Ectodermal cell (in vitro differentiated cells): ENCODE measurements at regions not wholly inside any gene's neighbourhood (a gene's known extent, or its start where the extent isn't known, plus 50 kb on each side); places are given as distances from the start of the nearest gene placed in this dataset.

Experiments
- H3K27ac ChIP-seq: 2 replicates; pipeline ENCODE4 v1.7.0; 2013; ENCODE audit warnings: mild to moderate bottlenecking, low read depth, low read length; ENCODE audit not compliant: insufficient read depth, poor library complexity, severe bottlenecking
- H3K27me3 ChIP-seq: 2 replicates; pipeline ENCODE4 v1.7.0; 2013; ENCODE audit warnings: mild to moderate bottlenecking, low read length; ENCODE audit not compliant: insufficient read depth, control insufficient read depth, poor library complexity, severe bottlenecking
- H3K36me3 ChIP-seq: one replicate; pipeline ENCODE4 v1.7.0; 2013; ENCODE audit warnings: low read length; ENCODE audit not compliant: control insufficient read depth, insufficient read depth
- H3K4me1 ChIP-seq: one replicate; pipeline ENCODE4 v1.7.0; 2013; ENCODE audit warnings: low read length; ENCODE audit not compliant: control insufficient read depth, insufficient read depth
- H3K4me3 ChIP-seq: 2 replicates; pipeline ENCODE4 v1.7.0; 2013; ENCODE audit warnings: low read depth, low read length, control low read depth; ENCODE audit not compliant: insufficient read depth
- H3K9me3 ChIP-seq: 2 replicates; pipeline ENCODE4 v1.7.0; 2013; ENCODE audit warnings: mild to moderate bottlenecking, low read length, moderate library complexity; ENCODE audit not compliant: control insufficient read depth
- WGBS, 2 experiments: methylation state at CpG; one replicate each; pipeline ENCODE4 v1.1.7; 2013; ENCODE audit warnings: missing lambda C conversion rate in 2 of 2; 5-methylcytosine and 5-hydroxymethylcytosine counted together

- H3K27ac ChIP-seq = no peak overlapping the region
- 88 to 89% methylated on average over 12 of the region's 12 CpGs for WGBS, 2 experiments
- no peaks in the 10 kb centered on the region for H3K36me3 ChIP-seq
- no peaks in the 10 kb centered on the region for H3K27me3 ChIP-seq
- no peak overlapping the region for H3K4me3 ChIP-seq
- no peaks in the 10 kb centered on the region for H3K9me3 ChIP-seq
- H3K4me1 ChIP-seq = peaks cover 15% of the 10 kb centered on the region
These were observed 214.8 kb downstream of the MATN1 start for GRCh38 chr1:30508611-30509010.

- WGBS, 2 experiments = 93 to 95% methylated on average over 3 of the region's 3 CpGs
These were observed 215.3 kb downstream of the MATN1 start for GRCh38 chr1:30508175-30508448.

GRCh38 chr1:30507401-30508174 lies 215.8 kb downstream of the MATN1 start:
- WGBS, 2 experiments = 84 to 86% methylated on average over 11 of the region's 11 CpGs
- H3K27me3 ChIP-seq = no peaks in the 10 kb centered on the region
- no peak overlapping the region for H3K4me3 ChIP-seq
- H3K9me3 ChIP-seq = no peaks in the 10 kb centered on the region
- H3K27ac ChIP-seq = no peak overlapping the region
- peaks cover 10% of the 10 kb centered on the region for H3K4me1 ChIP-seq
- no peaks in the 10 kb centered on the region for H3K36me3 ChIP-seq

More at GRCh38 chr1:30508175-30508448, 215.3 kb downstream of the MATN1 start:
- Histone ChIP-seq H3K4me1 (peaks cover 10% of the 10 kb centered on the region), H3K27me3 (no peaks in the 10 kb centered on the region), H3K27ac (no peak overlapping the region), H3K9me3 (no peaks in the 10 kb centered on the region), H3K36me3 (no peaks in the 10 kb centered on the region), H3K4me3 (no peak overlapping the region)

- Histone ChIP-seq H3K36me3 (no peaks in the 10 kb centered on the region), H3K4me1 (peaks cover 5% of the 10 kb centered on the region), H3K4me3 (no peak overlapping the region), H3K27me3 (no peaks in the 10 kb centered on the region), H3K27ac (no peak overlapping the region), H3K9me3 (no peaks in the 10 kb centered on the region)
- WGBS, 2 experiments = 86 to 100% methylated on average over 2 of the region's 2 CpGs
These were observed 216.4 kb downstream of the MATN1 start for GRCh38 chr1:30507016-30507312.

GRCh38 chr1:30506291-30507015 lies 216.9 kb downstream of the MATN1 start:
- 76% methylated on average over 10 of the region's 10 CpGs for WGBS, 2 experiments
- Histone ChIP-seq H3K27me3 (no peaks in the 10 kb centered on the region), H3K36me3 (no peaks in the 10 kb centered on the region), H3K9me3 (no peaks in the 10 kb centered on the region), H3K4me3 (no peak overlapping the region), H3K4me1 (peaks cover 5% of the 10 kb centered on the region), H3K27ac (no peak overlapping the region)

- no peaks in the 10 kb centered on the region for H3K27me3 ChIP-seq
- H3K36me3 ChIP-seq = no peaks in the 10 kb centered on the region
- 92 to 96% methylated on average over 7 of the region's 7 CpGs for WGBS, 2 experiments
- no peaks in the 10 kb centered on the region for H3K9me3 ChIP-seq
- H3K4me1 ChIP-seq = peaks cover 5% of the 10 kb centered on the region
- H3K27ac ChIP-seq = no peak overlapping the region
- H3K4me3 ChIP-seq = no peak overlapping the region
These were observed 217.5 kb downstream of the MATN1 start for GRCh38 chr1:30505853-30506252.

GRCh38 chr1:30492451-30492850 lies 230.9 kb downstream of the MATN1 start:
- Histone ChIP-seq H3K27ac (no peak overlapping the region), H3K9me3 (no peaks in the 10 kb centered on the region), H3K4me3 (no peak overlapping the region), H3K27me3 (no peaks in the 10 kb centered on the region), H3K36me3 (no peaks in the 10 kb centered on the region), H3K4me1 (no peaks in the 10 kb centered on the region)
- WGBS, 2 experiments = 85 to 86% methylated on average over 6 of the region's 6 CpGs

- H3K27ac ChIP-seq = no peak overlapping the region
- H3K4me1 ChIP-seq = no peaks in the 10 kb centered on the region
- H3K4me3 ChIP-seq = no peak overlapping the region
- no peaks in the 10 kb centered on the region for H3K27me3 ChIP-seq
- H3K9me3 ChIP-seq = no peaks in the 10 kb centered on the region
- H3K36me3 ChIP-seq = no peaks in the 10 kb centered on the region
- 86 to 87% methylated on average over 4 of the region's 4 CpGs for WGBS, 2 experiments
These were observed 231.6 kb downstream of the MATN1 start for GRCh38 chr1:30491831-30492230.

- no peaks in the 10 kb centered on the region for H3K9me3 ChIP-seq
- no peaks in the 10 kb centered on the region for H3K36me3 ChIP-seq
- H3K27me3 ChIP-seq = no peaks in the 10 kb centered on the region
- H3K4me3 ChIP-seq = no peak overlapping the region
- H3K27ac ChIP-seq = no peak overlapping the region
- 88 to 89% methylated on average over 3 of the region's 3 CpGs for WGBS, 2 experiments
- H3K4me1 ChIP-seq = no peaks in the 10 kb centered on the region
These were observed 232.8 kb downstream of the MATN1 start for GRCh38 chr1:30490554-30491053.

- Histone ChIP-seq H3K4me1 (no peaks in the 10 kb centered on the region), H3K9me3 (no peaks in the 10 kb centered on the region), H3K27ac (no peak overlapping the region), H3K4me3 (no peak overlapping the region), H3K27me3 (no peaks in the 10 kb centered on the region), H3K36me3 (no peaks in the 10 kb centered on the region)
- 92% methylated on average over 3 of the region's 3 CpGs for WGBS, 2 experiments
These were observed 233.5 kb downstream of the MATN1 start for GRCh38 chr1:30489737-30490389.
